ENCODE measurements at regions not wholly inside any gene's neighbourhood (a gene's known extent, or its start where the extent isn't known, plus 50 kb on each side); places are given as distances from the start of the nearest gene placed in this dataset.
"Not testable (repeated sequence)": the region's sequence is repeated elsewhere in the genome, so short reads cannot be mapped to it uniquely, and the experiment has no call there.

DNA sequence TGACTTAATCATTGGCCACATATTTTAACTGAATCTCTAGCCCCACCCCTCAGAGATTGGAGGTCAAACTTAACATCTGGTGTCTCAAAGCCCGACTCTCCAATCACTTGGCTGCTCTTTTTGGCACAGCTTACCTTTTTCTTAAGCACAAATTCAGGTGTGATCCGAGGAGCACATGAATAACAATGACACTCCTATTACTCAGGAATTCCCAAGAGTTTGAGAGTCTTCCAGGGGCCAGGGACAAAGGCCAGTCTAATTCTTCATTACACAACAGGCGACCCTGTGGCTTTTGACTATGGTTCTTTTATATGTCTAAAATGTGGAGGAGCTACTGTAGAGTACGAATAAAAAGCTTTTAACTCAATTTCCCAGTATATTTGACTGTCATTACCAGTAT is 190.7 kb upstream of the FAM240B start:
- TF ChIP-seq JUN (IDR thresholded peaks at IDR 0.05; ENCODE audit: borderline replicate concordance, insufficient read depth, insufficient read length, low read depth); POLR2A (IDR thresholded peaks at IDR 0.05; ENCODE audit: low read depth, low read length): not testable (repeated sequence)
- TF ChIP-seq, protein P1, sequence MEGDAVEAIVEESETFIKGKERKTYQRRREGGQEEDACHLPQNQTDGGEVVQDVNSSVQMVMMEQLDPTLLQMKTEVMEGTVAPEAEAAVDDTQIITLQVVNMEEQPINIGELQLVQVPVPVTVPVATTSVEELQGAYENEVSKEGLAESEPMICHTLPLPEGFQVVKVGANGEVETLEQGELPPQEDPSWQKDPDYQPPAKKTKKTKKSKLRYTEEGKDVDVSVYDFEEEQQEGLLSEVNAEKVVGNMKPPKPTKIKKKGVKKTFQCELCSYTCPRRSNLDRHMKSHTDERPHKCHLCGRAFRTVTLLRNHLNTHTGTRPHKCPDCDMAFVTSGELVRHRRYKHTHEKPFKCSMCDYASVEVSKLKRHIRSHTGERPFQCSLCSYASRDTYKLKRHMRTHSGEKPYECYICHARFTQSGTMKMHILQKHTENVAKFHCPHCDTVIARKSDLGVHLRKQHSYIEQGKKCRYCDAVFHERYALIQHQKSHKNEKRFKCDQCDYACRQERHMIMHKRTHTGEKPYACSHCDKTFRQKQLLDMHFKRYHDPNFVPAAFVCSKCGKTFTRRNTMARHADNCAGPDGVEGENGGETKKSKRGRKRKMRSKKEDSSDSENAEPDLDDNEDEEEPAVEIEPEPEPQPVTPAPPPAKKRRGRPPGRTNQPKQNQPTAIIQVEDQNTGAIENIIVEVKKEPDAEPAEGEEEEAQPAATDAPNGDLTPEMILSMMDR (IDR thresholded peaks at IDR 0.05; ENCODE audit: extremely low read depth in 1 of 2, insufficient read depth in 1 of 2, low read depth in 1 of 2, low read length in 2 of 2): not testable (repeated sequence)
